Endothelial cell of umbilical vein (primary cell): ENCODE measurements at regions not wholly inside any gene's neighbourhood (a gene's known extent, or its start where the extent isn't known, plus 50 kb on each side); places are given as distances from the start of the nearest gene placed in this dataset.

Experiments used
- FOS ChIP-seq: IDR thresholded peaks from 2 replicates; pipeline ENCODE4 v1.6.1; 2011; ENCODE audit warnings: mild to moderate bottlenecking, low read length, moderate library complexity, borderline replicate concordance; ENCODE audit not compliant: insufficient read depth
- GATA2 ChIP-seq: IDR thresholded peaks from 2 replicates; pipeline ENCODE4 v1.7.0; 2011; ENCODE audit warnings: low read depth, mild to moderate bottlenecking, moderate library complexity, mixed read lengths, low read length; ENCODE audit not compliant: insufficient read length, insufficient read depth
- POLR2AphosphoS5 ChIP-seq: IDR thresholded peaks from 2 replicates; pipeline ENCODE4 v1.6.1; 2012; ENCODE audit warnings: low read depth, mild to moderate bottlenecking, control low read depth, low read length, moderate library complexity; ENCODE audit not compliant: insufficient read depth
- TF ChIP-seq, protein P1 (sequence below), 2 donors: IDR thresholded peaks; 1 replicate in 1 of 2; 2 replicates in 1 of 2; pipeline ENCODE4 v1.5.1; 2011; ENCODE audit warnings: low read length in 2 of 2, mild to moderate bottlenecking in 2 of 2, moderate library complexity in 2 of 2, control low read depth in 1 of 2, inconsistent platforms in 1 of 2, low read depth in 1 of 2; ENCODE audit not compliant: insufficient read depth in 1 of 2; ENCODE audit errors: extremely low read depth in 1 of 2
- TF ChIP-seq, protein P2 (sequence below): IDR thresholded peaks from 2 replicates; pipeline ENCODE4 v1.6.1; 2011; ENCODE audit not compliant: insufficient read depth, insufficient read length

DNA sequence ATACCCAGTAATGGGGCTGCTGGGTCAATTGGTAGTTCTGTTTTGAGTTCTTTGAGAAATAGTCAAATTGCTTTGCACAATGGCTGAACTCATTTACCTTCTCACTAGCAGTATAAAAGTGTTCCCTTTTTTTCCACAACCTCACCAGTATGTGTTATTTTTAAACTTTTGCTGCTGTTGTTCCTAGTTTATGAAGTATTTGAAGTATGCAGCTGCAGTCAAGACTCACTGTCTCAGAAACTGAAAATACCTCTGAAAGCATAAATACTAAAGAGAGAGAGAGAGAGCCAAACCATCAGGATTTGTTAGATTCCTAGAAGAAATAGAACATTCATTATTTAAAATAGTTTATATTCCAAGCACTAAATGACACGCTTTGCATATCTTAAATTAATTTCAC lies 764.2 kb downstream of the NTRK3 start:
- TF ChIP-seq, protein P1, sequence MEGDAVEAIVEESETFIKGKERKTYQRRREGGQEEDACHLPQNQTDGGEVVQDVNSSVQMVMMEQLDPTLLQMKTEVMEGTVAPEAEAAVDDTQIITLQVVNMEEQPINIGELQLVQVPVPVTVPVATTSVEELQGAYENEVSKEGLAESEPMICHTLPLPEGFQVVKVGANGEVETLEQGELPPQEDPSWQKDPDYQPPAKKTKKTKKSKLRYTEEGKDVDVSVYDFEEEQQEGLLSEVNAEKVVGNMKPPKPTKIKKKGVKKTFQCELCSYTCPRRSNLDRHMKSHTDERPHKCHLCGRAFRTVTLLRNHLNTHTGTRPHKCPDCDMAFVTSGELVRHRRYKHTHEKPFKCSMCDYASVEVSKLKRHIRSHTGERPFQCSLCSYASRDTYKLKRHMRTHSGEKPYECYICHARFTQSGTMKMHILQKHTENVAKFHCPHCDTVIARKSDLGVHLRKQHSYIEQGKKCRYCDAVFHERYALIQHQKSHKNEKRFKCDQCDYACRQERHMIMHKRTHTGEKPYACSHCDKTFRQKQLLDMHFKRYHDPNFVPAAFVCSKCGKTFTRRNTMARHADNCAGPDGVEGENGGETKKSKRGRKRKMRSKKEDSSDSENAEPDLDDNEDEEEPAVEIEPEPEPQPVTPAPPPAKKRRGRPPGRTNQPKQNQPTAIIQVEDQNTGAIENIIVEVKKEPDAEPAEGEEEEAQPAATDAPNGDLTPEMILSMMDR (IDR thresholded peaks at IDR 0.05; ENCODE audit: extremely low read depth in 1 of 2, insufficient read depth in 1 of 2, low read depth in 1 of 2, low read length in 2 of 2) = no peak
- TF ChIP-seq POLR2AphosphoS5 (no peak), FOS (no peak), GATA2 (no peak)
- TF ChIP-seq, protein P2, sequence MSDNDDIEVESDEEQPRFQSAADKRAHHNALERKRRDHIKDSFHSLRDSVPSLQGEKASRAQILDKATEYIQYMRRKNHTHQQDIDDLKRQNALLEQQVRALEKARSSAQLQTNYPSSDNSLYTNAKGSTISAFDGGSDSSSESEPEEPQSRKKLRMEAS = no peak
